ENCODE measurements at regions not wholly inside any gene's neighbourhood (a gene's known extent, or its start where the extent isn't known, plus 50 kb on each side); places are given as distances from the start of the nearest gene placed in this dataset.

GRCh38 chr12:118840399-118840798 is 140.9 kb upstream of the SRRM4 start:
- TF ChIP-seq EZH2 (IDR thresholded peaks at IDR 0.05; ENCODE audit: low read depth, unreplicated experiment) (no peak), EZH2phosphoT487 (IDR thresholded peaks at IDR 0.05; ENCODE audit: unreplicated experiment) (no peak), CTCF (conservative IDR thresholded peaks at IDR 0.05; ENCODE audit: low read depth in 2 of 2) (peak; percentile 66 to 82), POLR2AphosphoS5 (IDR thresholded peaks at IDR 0.05; ENCODE audit: low read depth) (no peak), ETS1 (IDR thresholded peaks at IDR 0.05) (no peak), CREB1 (CRISPR knock-in tag; IDR thresholded peaks at IDR 0.05; ENCODE audit: low read depth) (no peak)

All from GM23338 (cell line).